ENCODE measurements at regions not wholly inside any gene's neighbourhood (a gene's known extent, or its start where the extent isn't known, plus 50 kb on each side); places are given as distances from the start of the nearest gene placed in this dataset.
A peak's percentile ranks its signal among the peaks of the same experiment; 100 is the strongest.

GRCh38 chr7:17171427-17171826 lies 127.0 kb upstream of the AHR start:
- FAIRE-seq: no peak
- H3K27me3 Mint-ChIP-seq (ENCODE audit: low read depth, unreplicated experiment): no peaks in the 10 kb centered on the region

GRCh38 chr7:17176371-17177032 lies 122.0 kb upstream of the AHR start:
- no peak overlapping the region for H3K27ac ChIP-seq (ENCODE audit: low read depth, low read length)
- no peaks in the 10 kb centered on the region for H3K79me2 ChIP-seq (ENCODE audit: insufficient read depth, low read length)
- Mint-ChIP-seq H3K36me3 (ENCODE audit: low read depth, unreplicated experiment) (no peaks in the 10 kb centered on the region), H3K27ac (ENCODE audit: unreplicated experiment) (no peak overlapping the region), H3K9me3 (ENCODE audit: unreplicated experiment) (no peaks in the 10 kb centered on the region), H3K4me1 (ENCODE audit: low read depth, unreplicated experiment) (peaks cover 2% of the 10 kb centered on the region), H3K4me3 (ENCODE audit: unreplicated experiment) (peak overlapping the region; percentile 9), H3K27me3 (ENCODE audit: low read depth, unreplicated experiment) (no peaks in the 10 kb centered on the region)
- no peak overlapping the region for H2AFZ ChIP-seq (ENCODE audit: low read depth, low read length)
- FAIRE-seq (no peak), DNase-seq (ENCODE audit: low read depth) (no peak)
- no peaks in the 10 kb centered on the region for H3K27me3 ChIP-seq (ENCODE audit: insufficient read depth, low read length)
- H4K20me1 ChIP-seq (ENCODE audit: insufficient read depth, low read length): no peaks in the 10 kb centered on the region
- no peak for TF ChIP-seq EZH2 (IDR thresholded peaks at IDR 0.05; ENCODE audit: insufficient read depth, low read length)
- TF ChIP-seq CTCF (IDR thresholded peaks at IDR 0.05; ENCODE audit: insufficient read depth, low read depth, low read length): no peak
- no peak overlapping the region for H3K9ac ChIP-seq (ENCODE audit: low read length)
- H3K4me3 ChIP-seq (ENCODE audit: insufficient read depth, low read depth, low read length): no peak overlapping the region
- no peaks in the 10 kb centered on the region for H3K9me3 ChIP-seq (ENCODE audit: insufficient read depth, low read depth, low read length)
- no peaks in the 10 kb centered on the region for H3K4me1 ChIP-seq (ENCODE audit: insufficient read depth, low read length)
- no peak overlapping the region for H3K4me2 ChIP-seq (ENCODE audit: low read length)
- no peaks in the 10 kb centered on the region for H3K36me3 ChIP-seq (ENCODE audit: insufficient read depth, low read length)

More at GRCh38 chr7:17171427-17171826, 127.0 kb upstream of the AHR start:
- H3K79me2 ChIP-seq (ENCODE audit: insufficient read depth, low read length): no peaks in the 10 kb centered on the region
- H4K20me1 ChIP-seq (ENCODE audit: insufficient read depth, low read length): no peaks in the 10 kb centered on the region
- peaks cover 4% of the 10 kb centered on the region for H3K4me1 Mint-ChIP-seq (ENCODE audit: low read depth, unreplicated experiment)
- no peak overlapping the region for H3K9ac ChIP-seq (ENCODE audit: low read length)
- H3K4me1 ChIP-seq (ENCODE audit: insufficient read depth, low read length): no peaks in the 10 kb centered on the region
- no peak overlapping the region for H2AFZ ChIP-seq (ENCODE audit: low read depth, low read length)
- no peak overlapping the region for H3K27ac Mint-ChIP-seq (ENCODE audit: unreplicated experiment)
- DNase-seq (ENCODE audit: low read depth): no peak
- H3K4me3 ChIP-seq (ENCODE audit: insufficient read depth, low read depth, low read length): no peak overlapping the region
- H3K4me2 ChIP-seq (ENCODE audit: low read length): no peak overlapping the region
- no peaks in the 10 kb centered on the region for H3K36me3 ChIP-seq (ENCODE audit: insufficient read depth, low read length)
- no peaks in the 10 kb centered on the region for H3K27me3 ChIP-seq (ENCODE audit: insufficient read depth, low read length)
- H3K9me3 ChIP-seq (ENCODE audit: insufficient read depth, low read depth, low read length): no peaks in the 10 kb centered on the region
- no peak overlapping the region for H3K4me3 Mint-ChIP-seq (ENCODE audit: unreplicated experiment)
- no peak for TF ChIP-seq CTCF (IDR thresholded peaks at IDR 0.05; ENCODE audit: insufficient read depth, low read depth, low read length)
- TF ChIP-seq EZH2 (IDR thresholded peaks at IDR 0.05; ENCODE audit: insufficient read depth, low read length): no peak
- no peaks in the 10 kb centered on the region for H3K9me3 Mint-ChIP-seq (ENCODE audit: unreplicated experiment)
- no peak overlapping the region for H3K27ac ChIP-seq (ENCODE audit: low read depth, low read length)
- H3K36me3 Mint-ChIP-seq (ENCODE audit: low read depth, unreplicated experiment): no peaks in the 10 kb centered on the region

GRCh38 chr7:17178545-17178944 lies 119.9 kb upstream of the AHR start:
- Mint-ChIP-seq H3K36me3 (ENCODE audit: low read depth, unreplicated experiment) (no peaks in the 10 kb centered on the region), H3K4me1 (ENCODE audit: low read depth, unreplicated experiment) (peaks cover 2% of the 10 kb centered on the region), H3K4me3 (ENCODE audit: unreplicated experiment) (no peak overlapping the region), H3K27me3 (ENCODE audit: low read depth, unreplicated experiment) (no peaks in the 10 kb centered on the region), H3K27ac (ENCODE audit: unreplicated experiment) (no peak overlapping the region), H3K9me3 (ENCODE audit: unreplicated experiment) (no peaks in the 10 kb centered on the region)
- Histone ChIP-seq H3K36me3 (ENCODE audit: insufficient read depth, low read length) (no peaks in the 10 kb centered on the region), H3K9me3 (ENCODE audit: insufficient read depth, low read depth, low read length) (no peaks in the 10 kb centered on the region), H3K4me1 (ENCODE audit: insufficient read depth, low read length) (no peaks in the 10 kb centered on the region), H3K27me3 (ENCODE audit: insufficient read depth, low read length) (no peaks in the 10 kb centered on the region), H3K79me2 (ENCODE audit: insufficient read depth, low read length) (no peaks in the 10 kb centered on the region), H3K9ac (ENCODE audit: low read length) (no peak overlapping the region), H2AFZ (ENCODE audit: low read depth, low read length) (no peak overlapping the region), H3K4me2 (ENCODE audit: low read length) (no peak overlapping the region), H3K27ac (ENCODE audit: low read depth, low read length) (no peak overlapping the region), H3K4me3 (ENCODE audit: insufficient read depth, low read depth, low read length) (no peak overlapping the region), H4K20me1 (ENCODE audit: insufficient read depth, low read length) (no peaks in the 10 kb centered on the region)
- TF ChIP-seq EZH2 (IDR thresholded peaks at IDR 0.05; ENCODE audit: insufficient read depth, low read length): no peak
- no peak for TF ChIP-seq CTCF (IDR thresholded peaks at IDR 0.05; ENCODE audit: insufficient read depth, low read depth, low read length)
- no peak for FAIRE-seq
- DNase-seq (ENCODE audit: low read depth): no peak
